H1 (cell line): ENCODE measurements at regions not wholly inside any gene's neighbourhood (a gene's known extent, or its start where the extent isn't known, plus 50 kb on each side); places are given as distances from the start of the nearest gene placed in this dataset.

Source experiments
- CBX5 ChIP-seq: fragments of 300-800, 300-1000 bp; sonication (generic); IDR thresholded peaks from 2 replicates; pipeline ENCODE4 v1.7.1; 2016; ENCODE audit warnings: antibody characterized with exemption, low read length, low read depth
- CTBP2 ChIP-seq: IDR thresholded peaks from 2 replicates; pipeline ENCODE4 v1.7.0; 2011; ENCODE audit warnings: borderline replicate concordance, mild to moderate bottlenecking, moderate library complexity, mixed read lengths, low read length; ENCODE audit not compliant: insufficient read depth, insufficient read length
- EGR1 ChIP-seq: IDR thresholded peaks from 2 replicates; pipeline ENCODE4 v1.6.1; 2011; ENCODE audit warnings: low read depth, low read length, borderline replicate concordance
- MAFK ChIP-seq: IDR thresholded peaks from 2 replicates; pipeline ENCODE4 v1.6.1; 2012; ENCODE audit warnings: low read depth, mild to moderate bottlenecking, improper control_type of control experiment, low read length
- PHF8 ChIP-seq: fragments of 200-600 bp; sonication (generic); conservative IDR thresholded peaks from 2 replicates; pipeline ENCODE4 v1.7.1; 2012; ENCODE audit warnings: low read depth, mild to moderate bottlenecking, inconsistent platforms, low read length, moderate library complexity
- TCF12 ChIP-seq: IDR thresholded peaks from 2 replicates; pipeline ENCODE4 v1.6.1; 2011; ENCODE audit warnings: low read depth, mild to moderate bottlenecking, low read length
- ZNF274 ChIP-seq: IDR thresholded peaks from 2 replicates; pipeline ENCODE4 v1.7.0; 2012; ENCODE audit warnings: low read length, borderline replicate concordance; ENCODE audit errors: extremely low read depth

- TF ChIP-seq ZNF274 (no peak), EGR1 (no peak), PHF8 (no peak), CTBP2 (no peak), CBX5 (no peak), TCF12 (no peak), MAFK (no peak)
These were observed 594.7 kb downstream of the SMARCA1 start (continued) for GRCh38 chrX:128928636-128929035.
